ENCODE measurements at regions not wholly inside any gene's neighbourhood (a gene's known extent, or its start where the extent isn't known, plus 50 kb on each side); places are given as distances from the start of the nearest gene placed in this dataset.

GRCh38 chr1:221396526-221396925, 345.4 kb downstream of the DUSP10 start:
- ATAC-seq (no peak), DNase-seq (no peak)
- no peak overlapping the region for H3K4me3 ChIP-seq
- H3K36me3 ChIP-seq (replicated peaks in 1 of 2; ENCODE audit: insufficient read depth in 1 of 2, low read depth in 2 of 2) = no peaks in the 10 kb centered on the region
- H3K4me1 ChIP-seq = peaks cover 4% of the 10 kb centered on the region
- WGBS, 2 donors = 57 to 77% methylated on average over 2 of the region's 2 CpGs
- intact Hi-C loops (cut with DNase I) = no loop called here
- no peaks in the 10 kb centered on the region for H3K27me3 ChIP-seq
- H3K9me3 ChIP-seq = no peaks in the 10 kb centered on the region
- no peak overlapping the region for H3K27ac ChIP-seq
- TF ChIP-seq, protein P1, sequence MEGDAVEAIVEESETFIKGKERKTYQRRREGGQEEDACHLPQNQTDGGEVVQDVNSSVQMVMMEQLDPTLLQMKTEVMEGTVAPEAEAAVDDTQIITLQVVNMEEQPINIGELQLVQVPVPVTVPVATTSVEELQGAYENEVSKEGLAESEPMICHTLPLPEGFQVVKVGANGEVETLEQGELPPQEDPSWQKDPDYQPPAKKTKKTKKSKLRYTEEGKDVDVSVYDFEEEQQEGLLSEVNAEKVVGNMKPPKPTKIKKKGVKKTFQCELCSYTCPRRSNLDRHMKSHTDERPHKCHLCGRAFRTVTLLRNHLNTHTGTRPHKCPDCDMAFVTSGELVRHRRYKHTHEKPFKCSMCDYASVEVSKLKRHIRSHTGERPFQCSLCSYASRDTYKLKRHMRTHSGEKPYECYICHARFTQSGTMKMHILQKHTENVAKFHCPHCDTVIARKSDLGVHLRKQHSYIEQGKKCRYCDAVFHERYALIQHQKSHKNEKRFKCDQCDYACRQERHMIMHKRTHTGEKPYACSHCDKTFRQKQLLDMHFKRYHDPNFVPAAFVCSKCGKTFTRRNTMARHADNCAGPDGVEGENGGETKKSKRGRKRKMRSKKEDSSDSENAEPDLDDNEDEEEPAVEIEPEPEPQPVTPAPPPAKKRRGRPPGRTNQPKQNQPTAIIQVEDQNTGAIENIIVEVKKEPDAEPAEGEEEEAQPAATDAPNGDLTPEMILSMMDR (IDR thresholded peaks at IDR 0.05) = no peak
- no peak for TF ChIP-seq POLR2A (IDR thresholded peaks at IDR 0.05)

GRCh38 chr1:221397141-221397540, 344.7 kb downstream of the DUSP10 start:
- ATAC-seq = no peak
- 66 to 86% methylated on average over 2 of the region's 2 CpGs for WGBS, 2 donors
- H3K4me3 ChIP-seq = no peak overlapping the region

GRCh38 chr1:221397606-221398005, 344.3 kb downstream of the DUSP10 start:
- intact Hi-C loops (cut with DNase I) = no loop called here
- Histone ChIP-seq H3K4me1 (peaks cover 2% of the 10 kb centered on the region), H3K36me3 (replicated peaks in 1 of 2; ENCODE audit: insufficient read depth in 1 of 2, low read depth in 2 of 2) (no peaks in the 10 kb centered on the region), H3K27ac (no peak overlapping the region), H3K4me3 (no peak overlapping the region), H3K27me3 (no peaks in the 10 kb centered on the region), H3K9me3 (no peaks in the 10 kb centered on the region)
- ATAC-seq (no peak), DNase-seq (no peak)
- WGBS, 2 donors = 62 to 74% methylated on average over 3 of the region's 3 CpGs
- TF ChIP-seq, protein P1 (IDR thresholded peaks at IDR 0.05) = no peak
- no peak for TF ChIP-seq POLR2A (IDR thresholded peaks at IDR 0.05)

More at GRCh38 chr1:221397141-221397540, 344.7 kb downstream of the DUSP10 start:
- Histone ChIP-seq H3K9me3 (no peaks in the 10 kb centered on the region), H3K27me3 (no peaks in the 10 kb centered on the region), H3K27ac (no peak overlapping the region), H3K36me3 (replicated peaks in 1 of 2; ENCODE audit: insufficient read depth in 1 of 2, low read depth in 2 of 2) (no peaks in the 10 kb centered on the region), H3K4me1 (peaks cover 4% of the 10 kb centered on the region)
- TF ChIP-seq POLR2A (IDR thresholded peaks at IDR 0.05) = no peak
- TF ChIP-seq, protein P1 (IDR thresholded peaks at IDR 0.05) = no peak
- DNase-seq = no peak
- intact Hi-C loops (cut with DNase I) = no loop called here

DNA sequence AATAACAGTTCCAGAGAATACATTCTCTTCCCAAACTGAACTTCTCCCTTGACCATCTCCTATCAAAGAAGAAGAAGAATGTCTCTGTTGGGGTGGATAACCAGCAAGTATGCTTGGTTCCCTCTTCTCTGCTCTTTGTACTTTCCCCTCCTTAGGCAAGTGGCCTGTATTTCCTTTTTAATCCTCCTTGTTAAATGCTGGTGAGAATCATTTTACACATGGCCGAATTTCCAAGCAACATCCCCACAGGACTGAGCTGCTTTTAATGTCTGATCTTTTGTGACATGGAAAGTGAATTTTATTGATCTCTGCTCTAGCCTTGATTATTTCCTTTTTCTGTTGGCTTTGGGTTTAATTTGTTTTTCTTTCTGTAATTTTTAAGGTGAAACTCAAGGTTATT, 336.7 kb downstream of the DUSP10 start:
- TF ChIP-seq, protein P1 (IDR thresholded peaks at IDR 0.05) = no peak
- TF ChIP-seq POLR2A (IDR thresholded peaks at IDR 0.05) = no peak
- DNase-seq = no peak
- intact Hi-C loops (cut with DNase I) = no loop called here
- no peaks in the 10 kb centered on the region for H3K36me3 ChIP-seq (replicated peaks in 1 of 2; ENCODE audit: insufficient read depth in 1 of 2, low read depth in 2 of 2)
- ATAC-seq = no peak
- no peaks in the 10 kb centered on the region for H3K27me3 ChIP-seq
- no peaks in the 10 kb centered on the region for H3K9me3 ChIP-seq
- H3K4me1 ChIP-seq = no peaks in the 10 kb centered on the region
- no peak overlapping the region for H3K4me3 ChIP-seq
- 24 to 36% methylated on average over 1 of the region's 1 CpG for WGBS, 2 donors
- H3K27ac ChIP-seq = no peak overlapping the region

GRCh38 chr1:221408117-221408803, 333.6 kb downstream of the DUSP10 start:
- DNase-seq = no peak
- ATAC-seq = no peak

More at GRCh38 chr1:221408117-221408803, 333.6 kb downstream of the DUSP10 start:
- TF ChIP-seq, protein P1 (IDR thresholded peaks at IDR 0.05) = no peak
- no peak for TF ChIP-seq POLR2A (IDR thresholded peaks at IDR 0.05)
- H3K4me3 ChIP-seq = no peak overlapping the region
- H3K27ac ChIP-seq = no peak overlapping the region
- H3K27me3 ChIP-seq = no peaks in the 10 kb centered on the region
- WGBS, 2 donors = 44 to 57% methylated on average over 7 of the region's 7 CpGs
- no peaks in the 10 kb centered on the region for H3K9me3 ChIP-seq
- H3K36me3 ChIP-seq (replicated peaks in 1 of 2; ENCODE audit: insufficient read depth in 1 of 2, low read depth in 2 of 2) = no peaks in the 10 kb centered on the region
- intact Hi-C loops (cut with DNase I) = no loop called here
- H3K4me1 ChIP-seq = no peaks in the 10 kb centered on the region

All from body of pancreas (tissue), 4 donors.